Neural progenitor cell (in vitro differentiated cells): ENCODE measurements at regions not wholly inside any gene's neighbourhood (a gene's known extent, or its start where the extent isn't known, plus 50 kb on each side); places are given as distances from the start of the nearest gene placed in this dataset.

Source experiments
- DNase-seq: peaks from one replicate; pipeline ENCODE4 v3.0.0-alpha.2; 2016; ENCODE audit warnings: low spot score
- H2AFZ ChIP-seq: fragments of 200-600 bp; sonication (generic); replicated peaks from 2 replicates; pipeline ENCODE4 v1.6.1; 2016; ENCODE audit warnings: antibody characterized with exemption
- H3F3A ChIP-seq: fragments of 200-600 bp; sonication (generic); 2 replicates; pipeline ENCODE4 v1.6.1; 2016; ENCODE audit warnings: antibody characterized with exemption, low read depth
- H3K27ac ChIP-seq: fragments of 200-600 bp; sonication (generic); 2 replicates; pipeline ENCODE4 v1.5.1; 2016; ENCODE audit warnings: mild to moderate bottlenecking
- H3K27me3 ChIP-seq: fragments of 200-600 bp; sonication (generic); 2 replicates; pipeline ENCODE4 v1.6.1; 2016; ENCODE audit warnings: mild to moderate bottlenecking, moderate library complexity
- H3K36me3 ChIP-seq: fragments of 200-600 bp; sonication (generic); 2 replicates; pipeline ENCODE4 v1.5.1; 2016
- H3K4me1 ChIP-seq: fragments of 200-600 bp; sonication (generic); 2 replicates; pipeline ENCODE4 v1.6.1; 2016; ENCODE audit warnings: mixed run types
- H3K4me2 ChIP-seq: fragments of 200-600 bp; sonication (generic); 2 replicates; pipeline ENCODE4 v1.6.1; 2016
- H3K4me3 ChIP-seq: fragments of 200-600 bp; sonication (generic); 2 replicates; pipeline ENCODE4 v1.5.1; 2016
- H3K79me2 ChIP-seq: fragments of 200-600 bp; sonication (generic); 2 replicates; pipeline ENCODE4 v1.6.1; 2016; ENCODE audit warnings: low read depth
- H3K9ac ChIP-seq: fragments of 200-600 bp; sonication (generic); 2 replicates; pipeline ENCODE4 v1.6.1; 2016
- H3K9me3 ChIP-seq: fragments of 200-600 bp; sonication (generic); 2 replicates; pipeline ENCODE4 v1.5.1; 2016; ENCODE audit warnings: low read depth
- H4K20me1 ChIP-seq: fragments of 200-600 bp; sonication (generic); 2 replicates; pipeline ENCODE4 v1.6.1; 2016; ENCODE audit warnings: low read depth
- H3K27ac Mint-ChIP-seq: 3 replicates; pipeline ENCODE4 v1.8.0; 2021; ENCODE audit warnings: mixed read lengths
- H3K27me3 Mint-ChIP-seq: 2 replicates; pipeline ENCODE4 v1.8.0; 2022; ENCODE audit warnings: low read depth, mild to moderate bottlenecking, inconsistent platforms, moderate library complexity, mixed read lengths; ENCODE audit not compliant: insufficient read depth
- H3K36me3 Mint-ChIP-seq: 3 replicates; pipeline ENCODE4 v1.8.0; 2021; ENCODE audit warnings: mixed read lengths
- H3K4me1 Mint-ChIP-seq: 3 replicates; pipeline ENCODE4 v1.8.0; 2021; ENCODE audit warnings: mixed read lengths
- H3K4me3 Mint-ChIP-seq: 3 replicates; pipeline ENCODE4 v1.8.0; 2021; ENCODE audit warnings: mild to moderate bottlenecking, moderate library complexity, mixed read lengths
- H3K9me3 Mint-ChIP-seq: 3 replicates; pipeline ENCODE4 v1.8.0; 2020; ENCODE audit warnings: mixed read lengths
- EZH2 ChIP-seq: fragments of 200-600 bp; sonication (generic); IDR thresholded peaks from 2 replicates; pipeline ENCODE4 v1.6.1; 2017; ENCODE audit warnings: antibody characterized with exemption, mild to moderate bottlenecking, moderate library complexity
- EZH2phosphoT487 ChIP-seq: fragments of 200-600 bp; sonication (generic); IDR thresholded peaks from 2 replicates; pipeline ENCODE4 v1.6.1; 2017; ENCODE audit warnings: antibody characterized with exemption
- TF ChIP-seq, protein P1 (sequence below): fragments of 200-600 bp; sonication (generic); IDR thresholded peaks from 2 replicates; pipeline ENCODE4 v1.5.1; 2017; ENCODE audit warnings: antibody characterized with exemption, mild to moderate bottlenecking

DNA sequence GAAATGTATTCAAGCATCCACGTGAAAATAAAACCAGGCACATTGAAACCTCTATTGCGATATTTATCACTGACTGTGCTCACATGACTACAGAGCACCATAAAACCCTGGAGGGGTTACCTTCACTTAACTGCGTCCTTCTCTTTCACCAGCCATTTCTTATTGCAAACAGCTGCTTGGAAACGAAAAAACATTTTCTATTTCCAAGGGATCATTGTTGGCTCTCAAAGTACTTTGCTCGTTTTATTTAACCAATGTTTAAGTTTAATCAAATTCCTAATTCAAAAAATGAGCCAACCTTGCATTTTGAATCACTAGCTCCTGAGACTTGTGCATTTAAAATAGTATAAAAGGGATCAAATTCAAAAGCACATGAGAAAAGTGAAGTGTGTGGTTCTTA is 134.4 kb downstream of the OSR1 start:
- Histone ChIP-seq H3K36me3 (no peaks in the 10 kb centered on the region), H3K9me3 (no peaks in the 10 kb centered on the region), H3K9ac (no peak overlapping the region), H4K20me1 (no peaks in the 10 kb centered on the region), H3F3A (peaks cover 7% of the 10 kb centered on the region), H3K4me3 (no peak overlapping the region), H3K79me2 (no peaks in the 10 kb centered on the region), H3K27me3 (no peaks in the 10 kb centered on the region), H2AFZ (no peak overlapping the region), H3K4me1 (peaks cover 22% of the 10 kb centered on the region), H3K4me2 (no peak overlapping the region), H3K27ac (no peak overlapping the region)
- Mint-ChIP-seq H3K4me1 (peaks cover 27% of the 10 kb centered on the region), H3K27me3 (peaks cover 5% of the 10 kb centered on the region), H3K36me3 (no peaks in the 10 kb centered on the region), H3K9me3 (no peaks in the 10 kb centered on the region), H3K4me3 (no peak overlapping the region), H3K27ac (no peak overlapping the region)
- DNase-seq = no peak
- TF ChIP-seq EZH2phosphoT487 (no peak), EZH2 (no peak)
- TF ChIP-seq, protein P1, sequence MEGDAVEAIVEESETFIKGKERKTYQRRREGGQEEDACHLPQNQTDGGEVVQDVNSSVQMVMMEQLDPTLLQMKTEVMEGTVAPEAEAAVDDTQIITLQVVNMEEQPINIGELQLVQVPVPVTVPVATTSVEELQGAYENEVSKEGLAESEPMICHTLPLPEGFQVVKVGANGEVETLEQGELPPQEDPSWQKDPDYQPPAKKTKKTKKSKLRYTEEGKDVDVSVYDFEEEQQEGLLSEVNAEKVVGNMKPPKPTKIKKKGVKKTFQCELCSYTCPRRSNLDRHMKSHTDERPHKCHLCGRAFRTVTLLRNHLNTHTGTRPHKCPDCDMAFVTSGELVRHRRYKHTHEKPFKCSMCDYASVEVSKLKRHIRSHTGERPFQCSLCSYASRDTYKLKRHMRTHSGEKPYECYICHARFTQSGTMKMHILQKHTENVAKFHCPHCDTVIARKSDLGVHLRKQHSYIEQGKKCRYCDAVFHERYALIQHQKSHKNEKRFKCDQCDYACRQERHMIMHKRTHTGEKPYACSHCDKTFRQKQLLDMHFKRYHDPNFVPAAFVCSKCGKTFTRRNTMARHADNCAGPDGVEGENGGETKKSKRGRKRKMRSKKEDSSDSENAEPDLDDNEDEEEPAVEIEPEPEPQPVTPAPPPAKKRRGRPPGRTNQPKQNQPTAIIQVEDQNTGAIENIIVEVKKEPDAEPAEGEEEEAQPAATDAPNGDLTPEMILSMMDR = no peak

DNA sequence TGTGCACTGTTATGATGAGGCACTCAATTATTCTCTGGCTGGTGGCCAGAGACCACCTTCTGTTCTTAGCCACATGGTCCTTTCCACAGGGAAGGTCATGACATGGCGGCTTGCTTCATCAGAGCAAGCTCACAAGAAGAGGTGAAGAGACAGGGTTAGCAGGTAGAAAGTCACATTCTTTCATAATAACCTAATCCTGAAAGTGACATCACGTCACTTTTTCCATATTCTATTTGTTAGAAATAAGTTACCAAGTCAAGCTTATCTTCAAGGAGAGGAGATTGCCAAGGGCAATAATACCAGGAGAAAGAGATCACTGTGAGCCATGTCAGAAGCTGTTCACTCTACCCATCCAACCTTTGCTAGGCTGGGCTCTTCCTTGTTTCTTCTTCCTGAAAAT is 139.4 kb downstream of the OSR1 start:
- no peak overlapping the region for H3K4me3 Mint-ChIP-seq
- no peak overlapping the region for H3K27ac ChIP-seq
- no peaks in the 10 kb centered on the region for H3K36me3 ChIP-seq
- no peaks in the 10 kb centered on the region for H3K4me1 ChIP-seq
- no peak overlapping the region for H2AFZ ChIP-seq
- H3K36me3 Mint-ChIP-seq = no peaks in the 10 kb centered on the region
- no peak overlapping the region for H3K4me3 ChIP-seq
- no peaks in the 10 kb centered on the region for H3K27me3 Mint-ChIP-seq
- no peaks in the 10 kb centered on the region for H3K79me2 ChIP-seq
- H3K9ac ChIP-seq = no peak overlapping the region
- no peak overlapping the region for H3K27ac Mint-ChIP-seq
- DNase-seq = no peak
- TF ChIP-seq, protein P1 = no peak
- TF ChIP-seq EZH2phosphoT487 (no peak), EZH2 (no peak)
- H3K9me3 Mint-ChIP-seq = no peaks in the 10 kb centered on the region
- H3F3A ChIP-seq = no peaks in the 10 kb centered on the region
- H3K9me3 ChIP-seq = no peaks in the 10 kb centered on the region
- no peaks in the 10 kb centered on the region for H4K20me1 ChIP-seq
- no peaks in the 10 kb centered on the region for H3K27me3 ChIP-seq
- H3K4me2 ChIP-seq = no peak overlapping the region
- H3K4me1 Mint-ChIP-seq = no peaks in the 10 kb centered on the region

DNA sequence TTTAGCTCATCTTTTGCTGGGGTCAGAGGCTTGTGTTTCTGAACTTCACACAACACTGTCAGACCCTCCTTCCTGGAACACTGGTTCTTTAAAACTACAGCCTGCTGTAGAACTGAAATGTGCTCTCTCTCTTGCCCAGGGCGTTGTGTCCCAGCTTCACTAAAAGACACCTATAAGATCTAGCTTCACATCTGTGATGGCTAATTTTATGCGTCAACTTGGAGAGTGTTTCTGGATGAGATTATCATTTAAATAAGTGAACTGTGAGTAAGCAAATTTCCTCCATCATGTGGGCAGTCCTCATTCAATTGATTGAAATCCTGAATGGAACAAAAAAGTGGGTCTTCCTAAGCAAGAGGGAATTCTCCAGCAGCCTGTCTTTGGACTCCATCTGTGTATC is 140.3 kb downstream of the OSR1 start:
- no peaks in the 10 kb centered on the region for H3K9me3 ChIP-seq
- H3K4me1 ChIP-seq = no peaks in the 10 kb centered on the region
- H3K79me2 ChIP-seq = no peaks in the 10 kb centered on the region
- Mint-ChIP-seq H3K27me3 (no peaks in the 10 kb centered on the region), H3K27ac (no peak overlapping the region), H3K9me3 (no peaks in the 10 kb centered on the region), H3K4me3 (no peak overlapping the region), H3K4me1 (no peaks in the 10 kb centered on the region), H3K36me3 (no peaks in the 10 kb centered on the region)
- H3K4me2 ChIP-seq = no peak overlapping the region
- TF ChIP-seq EZH2phosphoT487 (no peak), EZH2 (no peak)
- TF ChIP-seq, protein P1 = no peak
- no peak overlapping the region for H3K4me3 ChIP-seq
- no peaks in the 10 kb centered on the region for H4K20me1 ChIP-seq
- H3K27me3 ChIP-seq = no peaks in the 10 kb centered on the region
- H3K9ac ChIP-seq = no peak overlapping the region
- no peak overlapping the region for H2AFZ ChIP-seq
- no peaks in the 10 kb centered on the region for H3K36me3 ChIP-seq
- no peak for DNase-seq
- H3F3A ChIP-seq = no peaks in the 10 kb centered on the region
- H3K27ac ChIP-seq = no peak overlapping the region
